Left lung (tissue), 4 donors: ENCODE measurements at regions not wholly inside any gene's neighbourhood (a gene's known extent, or its start where the extent isn't known, plus 50 kb on each side); places are given as distances from the start of the nearest gene placed in this dataset.
A peak's percentile ranks its signal among the peaks of the same experiment; 100 is the strongest.

Experiments used
- ATAC-seq: fragments of 200-7000 bp; cut with Tn5 transposase; one replicate; pipeline ENCODE4 v1.9.1; 2020; ENCODE audit warnings: moderate library complexity
- DNase-seq, 4 donors: peaks; one replicate each; pipeline ENCODE4 v3.0.0-alpha.2; 2013 to 2020
- H3K27ac ChIP-seq, 2 donors: fragments of 200-600 bp; sonication (generic) in 1 of 2; one replicate each; pipeline versions ENCODE4 v1.5.0 to v1.8.0; 2020 to 2021
- H3K27me3 ChIP-seq, 2 donors: fragments of 200-600 bp; sonication (generic) in 1 of 2; one replicate each; pipeline versions ENCODE4 v1.5.0 to v1.8.0; 2020 to 2021
- H3K36me3 ChIP-seq, 2 donors: fragments of 200-600 bp; sonication (generic) in 1 of 2; one replicate each; pipeline versions ENCODE4 v1.5.0 to v1.8.0; 2020 to 2021
- H3K4me1 ChIP-seq, 2 donors: fragments of 200-600 bp; one replicate each; pipeline ENCODE4 v1.8.0; 2021
- H3K4me3 ChIP-seq, 2 donors: fragments of 200-600 bp; sonication (generic) in 1 of 2; one replicate each; pipeline versions ENCODE4 v1.5.0 to v1.8.0; 2020 to 2021; ENCODE audit warnings: mild to moderate bottlenecking in 1 of 2
- H3K9me3 ChIP-seq, 2 donors: fragments of 200-600 bp; sonication (generic) in 1 of 2; one replicate each; pipeline versions ENCODE4 v1.5.0 to v1.8.0; 2020 to 2021
- CTCF ChIP-seq, 2 donors: fragments of 200-600 bp; sonication (generic) in 1 of 2; IDR thresholded peaks; one replicate each; pipeline versions ENCODE4 v1.5.0 to v1.8.0; 2021; ENCODE audit warnings: antibody characterized with exemption in 2 of 2
- intact Hi-C, 2 donors: fragments of 100-400 bp; cut with DNase I; formaldehyde crosslinking; loops; one replicate each; pipeline versions ENCODE4 v1.11.2 to v1.14.2; 2022
- donor health status: DM: no; HTN: yes; CAD: no.
- donor health status: DM: no; HTN: no; CAD: no.

- ATAC-seq (no peak), DNase-seq (no peak)
- Histone ChIP-seq H3K9me3 (no peaks in the 10 kb centered on the region), H3K27me3 (no peaks in the 10 kb centered on the region), H3K27ac (no peak overlapping the region), H3K4me1 (no peaks in the 10 kb centered on the region), H3K4me3 (no peak overlapping the region), H3K36me3 (no peaks in the 10 kb centered on the region)
- intact Hi-C loops: no loop called here
- TF ChIP-seq CTCF (IDR thresholded peaks at IDR 0.05): no peak
These were observed 90.2 kb upstream of the TAB3 start for GRCh38 chrX:30979271-30979670.

GRCh38 chrX:30975467-30975866 lies 86.4 kb upstream of the TAB3 start:
- intact Hi-C loops: no loop called here
- Histone ChIP-seq H3K9me3 (no peaks in the 10 kb centered on the region), H3K27ac (no peak overlapping the region), H3K4me3 (no peak overlapping the region), H3K27me3 (no peaks in the 10 kb centered on the region), H3K4me1 (no peaks in the 10 kb centered on the region), H3K36me3 (no peaks in the 10 kb centered on the region)
- ATAC-seq (no peak), DNase-seq (no peak)
- TF ChIP-seq CTCF (IDR thresholded peaks at IDR 0.05): no peak

GRCh38 chrX:30973784-30974427 lies 84.9 kb upstream of the TAB3 start:
- Histone ChIP-seq H3K36me3 (no peaks in the 10 kb centered on the region), H3K27ac (no peak overlapping the region), H3K4me3 (no peak overlapping the region), H3K27me3 (no peaks in the 10 kb centered on the region), H3K4me1 (no peaks in the 10 kb centered on the region), H3K9me3 (no peaks in the 10 kb centered on the region)
- DNase-seq: no peak
- intact Hi-C loops: no loop called here
- ATAC-seq: peak; percentile 21
- TF ChIP-seq CTCF (IDR thresholded peaks at IDR 0.05): no peak

- no peaks in the 10 kb centered on the region for H3K36me3 ChIP-seq
- ATAC-seq (peak; percentile 97), DNase-seq (peak in 2 of 4 donors; percentile 26 to 44)
- no peaks in the 10 kb centered on the region for H3K27me3 ChIP-seq
- no peaks in the 10 kb centered on the region for H3K9me3 ChIP-seq
- no peak overlapping the region for H3K4me3 ChIP-seq
- intact Hi-C loops: no loop called here
- H3K27ac ChIP-seq: no peak overlapping the region
- TF ChIP-seq CTCF (IDR thresholded peaks at IDR 0.05): peak; percentile 50 to 69
- no peaks in the 10 kb centered on the region for H3K4me1 ChIP-seq
These were observed 82.9 kb upstream of the TAB3 start for GRCh38 chrX:30971774-30972603.

GRCh38 chrX:30967516-30967915 lies 78.5 kb upstream of the TAB3 start:
- no peaks in the 10 kb centered on the region for H3K36me3 ChIP-seq

More at GRCh38 chrX:30967516-30967915, 78.5 kb upstream of the TAB3 start:
- Histone ChIP-seq H3K27ac (no peak overlapping the region), H3K4me1 (no peaks in the 10 kb centered on the region), H3K4me3 (no peak overlapping the region), H3K27me3 (no peaks in the 10 kb centered on the region), H3K9me3 (no peaks in the 10 kb centered on the region)
- TF ChIP-seq CTCF (IDR thresholded peaks at IDR 0.05): no peak
- no peak for DNase-seq
- intact Hi-C loops: no loop called here
- ATAC-seq: no peak
